Stimulated activated CD4-positive, alpha-beta T cell treated with anti-CD3 and anti-CD28 coated beads, Interleukin-2, amount 100 ng/mL, for 24 hours (primary cell): ENCODE measurements at regions not wholly inside any gene's neighbourhood (a gene's known extent, or its start where the extent isn't known, plus 50 kb on each side); places are given as distances from the start of the nearest gene placed in this dataset.
"Not testable (repeated sequence)": the region's sequence is repeated elsewhere in the genome, so short reads cannot be mapped to it uniquely, and the experiment has no call there.

Source experiments
- DNase-seq, 2 donors: peaks; one replicate each; pipeline ENCODE4 v3.0.0-alpha.2; 2020

GRCh38 chr14:25303934-25304333 is 254.0 kb upstream of the STXBP6 start:
- no peak for DNase-seq

GRCh38 chr14:25298238-25298637 is 248.3 kb upstream of the STXBP6 start:
- no peak for DNase-seq

- DNase-seq: not testable (repeated sequence)
Measured at GRCh38 chr14:25290154-25290553, 240.2 kb upstream of the STXBP6 start.

GRCh38 chr14:25274529-25274928 is 224.6 kb upstream of the STXBP6 start:
- no peak for DNase-seq

- no peak for DNase-seq
Measured at GRCh38 chr14:25267186-25267585, 217.2 kb upstream of the STXBP6 start.

GRCh38 chr14:25259470-25259869 is 209.5 kb upstream of the STXBP6 start:
- DNase-seq: no peak

GRCh38 chr14:25252793-25253192 is 202.8 kb upstream of the STXBP6 start:
- DNase-seq: no peak

- no peak for DNase-seq
Measured at GRCh38 chr14:25250516-25250915, 200.6 kb upstream of the STXBP6 start.

- DNase-seq: no peak
Measured at GRCh38 chr14:25247609-25248008, 197.7 kb upstream of the STXBP6 start.

GRCh38 chr14:25246751-25247150 is 196.8 kb upstream of the STXBP6 start:
- no peak for DNase-seq

GRCh38 chr14:25239170-25239569 is 189.2 kb upstream of the STXBP6 start:
- no peak for DNase-seq

GRCh38 chr14:25237845-25238244 is 187.9 kb upstream of the STXBP6 start:
- no peak for DNase-seq

GRCh38 chr14:25233613-25234012 is 183.7 kb upstream of the STXBP6 start:
- DNase-seq: no peak

- no peak for DNase-seq
Measured at GRCh38 chr14:25231004-25231403, 181.1 kb upstream of the STXBP6 start.

- DNase-seq: no peak
Measured at GRCh38 chr14:25226214-25226613, 176.3 kb upstream of the STXBP6 start.

GRCh38 chr14:25222256-25222655 is 172.3 kb upstream of the STXBP6 start:
- no peak for DNase-seq

- no peak for DNase-seq
Measured at GRCh38 chr14:25220514-25220913, 170.6 kb upstream of the STXBP6 start.

GRCh38 chr14:25215607-25216006 is 165.7 kb upstream of the STXBP6 start:
- DNase-seq: no peak

GRCh38 chr14:25197885-25198284 is 147.9 kb upstream of the STXBP6 start:
- no peak for DNase-seq

GRCh38 chr14:25180221-25180620 is 130.3 kb upstream of the STXBP6 start:
- no peak for DNase-seq

GRCh38 chr14:25178255-25178654 is 128.3 kb upstream of the STXBP6 start:
- DNase-seq: no peak

GRCh38 chr14:25150934-25151790 is 101.2 kb upstream of the STXBP6 start:
- no peak for DNase-seq

- no peak for DNase-seq
Measured at GRCh38 chr14:25150401-25150800, 100.5 kb upstream of the STXBP6 start.

- no peak for DNase-seq
Measured at GRCh38 chr14:25140411-25140810, 90.5 kb upstream of the STXBP6 start.

- DNase-seq: no peak
Measured at GRCh38 chr14:25136811-25137210, 86.9 kb upstream of the STXBP6 start.
